ENCODE measurements at regions not wholly inside any gene's neighbourhood (a gene's known extent, or its start where the extent isn't known, plus 50 kb on each side); places are given as distances from the start of the nearest gene placed in this dataset.

DNA sequence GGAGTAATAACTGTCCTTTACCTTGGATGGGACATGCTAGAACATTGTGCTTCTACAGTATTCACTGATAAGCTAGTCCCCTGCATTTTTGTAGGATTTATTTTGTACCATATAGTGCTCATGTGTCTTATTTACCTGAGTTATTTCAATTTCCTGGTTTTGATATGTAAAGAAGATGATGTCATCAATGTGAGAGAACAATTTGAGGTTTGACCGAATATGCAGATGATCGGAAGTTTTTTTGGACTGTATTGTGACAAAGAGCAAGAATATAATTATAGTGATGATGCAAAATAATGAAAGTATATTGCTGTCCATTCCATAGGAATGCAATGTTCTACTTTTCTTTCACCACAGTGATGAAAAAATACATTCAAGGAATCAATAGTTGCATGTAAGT is 114.8 kb downstream of the RERGL start:
- TF ChIP-seq ATF3 (IDR thresholded peaks at IDR 0.05; ENCODE audit: insufficient read depth, low read depth, low read length) (no peak), CTCF (IDR thresholded peaks at IDR 0.05; ENCODE audit: control extremely low read depth in 1 of 3, insufficient read depth in 1 of 3, low read depth in 1 of 3, low read length in 3 of 3) (no peak), POLR2AphosphoS5 (IDR thresholded peaks at IDR 0.05; ENCODE audit: low read depth, low read length) (no peak), POLR2A (IDR thresholded peaks at IDR 0.05; ENCODE audit: control extremely low read depth in 1 of 2, low read depth in 2 of 2, low read length in 2 of 2) (no peak), JUND (IDR thresholded peaks at IDR 0.05; ENCODE audit: low read length) (no peak), GTF2F1 (IDR thresholded peaks at IDR 0.05; ENCODE audit: borderline replicate concordance, low read depth, low read length) (no peak), PHF8 (conservative IDR thresholded peaks at IDR 0.05; ENCODE audit: low read depth, low read length) (no peak), GABPA (IDR thresholded peaks at IDR 0.05; ENCODE audit: borderline replicate concordance, insufficient read depth, low read length) (no peak), ATF2 (IDR thresholded peaks at IDR 0.05; ENCODE audit: low read length) (no peak), EP300 (IDR thresholded peaks at IDR 0.05; ENCODE audit: borderline replicate concordance in 1 of 2, low read depth in 2 of 2, low read length in 2 of 2) (no peak), FOSL1 (IDR thresholded peaks at IDR 0.05; ENCODE audit: insufficient read depth, low read depth, low read length) (no peak), SIX5 (IDR thresholded peaks at IDR 0.05; ENCODE audit: low read depth, low read length) (no peak), CHD2 (IDR thresholded peaks at IDR 0.05; ENCODE audit: low read length) (no peak)
- TF ChIP-seq, protein P1, sequence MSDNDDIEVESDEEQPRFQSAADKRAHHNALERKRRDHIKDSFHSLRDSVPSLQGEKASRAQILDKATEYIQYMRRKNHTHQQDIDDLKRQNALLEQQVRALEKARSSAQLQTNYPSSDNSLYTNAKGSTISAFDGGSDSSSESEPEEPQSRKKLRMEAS (IDR thresholded peaks at IDR 0.05): no peak

All from H1 (cell line).